Activated CD8-positive, alpha-beta memory T cell treated with anti-CD3 and anti-CD28 coated beads for 36 hours (primary cell): ENCODE measurements at regions not wholly inside any gene's neighbourhood (a gene's known extent, or its start where the extent isn't known, plus 50 kb on each side); places are given as distances from the start of the nearest gene placed in this dataset.

Source experiments
- CTCF ChIA-PET: fragments of 350-600 bp; sonication (Branson Sonifier 250); formaldehyde crosslinking; loops from one replicate; lab custom pipeline; 2021; ENCODE audit warnings: antibody characterized with exemption; lab: Charles Lee
- POLR2A ChIA-PET: fragments of 350-600 bp; sonication (Branson Sonifier 250); formaldehyde crosslinking; loops from one replicate; lab custom pipeline; 2021; ENCODE audit warnings: antibody characterized with exemption; lab: Charles Lee

DNA sequence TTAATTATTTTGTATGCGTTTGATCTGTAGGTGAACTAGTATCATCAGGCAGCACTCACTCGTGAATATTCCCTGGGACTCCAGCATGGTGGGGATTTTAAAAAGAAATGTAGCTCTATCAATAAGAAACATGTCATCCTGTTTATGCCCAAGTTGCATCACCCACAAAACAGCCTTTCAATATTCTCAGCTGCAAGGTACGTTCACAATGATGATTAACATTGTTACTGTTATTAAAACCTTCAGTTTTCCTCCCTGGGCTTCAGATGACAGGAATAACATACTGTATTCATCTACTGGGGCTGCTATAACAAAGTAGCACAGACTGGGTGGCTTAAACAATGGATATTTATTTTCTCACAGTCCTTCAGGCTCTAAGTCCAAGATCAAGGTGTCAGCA is 87.9 kb upstream of the KLHL29 start:
- CTCF ChIA-PET: interaction anchor here (1.1 kb wide), 1 partner anchor 54 kb away, joined by 3 read pairs; no protein-coding TSS in a partner anchor
- POLR2A ChIA-PET: no interaction called here

DNA sequence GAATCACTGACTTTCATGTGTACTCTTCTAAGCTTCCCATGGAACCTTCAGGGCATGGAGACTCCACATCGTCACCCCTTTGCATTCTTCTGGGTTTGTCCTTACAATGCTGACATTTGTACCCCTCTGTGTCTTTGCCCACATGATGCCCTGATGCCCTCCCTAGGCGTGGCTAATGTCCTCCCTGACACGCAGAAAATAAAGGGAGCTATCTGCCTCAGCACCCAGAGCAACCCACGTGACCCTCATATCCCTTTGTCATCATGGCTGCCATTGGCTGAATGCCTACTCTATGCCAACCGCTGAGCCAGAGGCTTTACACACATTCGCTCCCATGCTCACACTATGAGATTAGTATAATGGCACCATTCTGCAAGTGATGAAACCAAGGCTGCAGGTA is 86.4 kb upstream of the KLHL29 start:
- POLR2A ChIA-PET: no interaction called here
- CTCF ChIA-PET: no interaction called here

DNA sequence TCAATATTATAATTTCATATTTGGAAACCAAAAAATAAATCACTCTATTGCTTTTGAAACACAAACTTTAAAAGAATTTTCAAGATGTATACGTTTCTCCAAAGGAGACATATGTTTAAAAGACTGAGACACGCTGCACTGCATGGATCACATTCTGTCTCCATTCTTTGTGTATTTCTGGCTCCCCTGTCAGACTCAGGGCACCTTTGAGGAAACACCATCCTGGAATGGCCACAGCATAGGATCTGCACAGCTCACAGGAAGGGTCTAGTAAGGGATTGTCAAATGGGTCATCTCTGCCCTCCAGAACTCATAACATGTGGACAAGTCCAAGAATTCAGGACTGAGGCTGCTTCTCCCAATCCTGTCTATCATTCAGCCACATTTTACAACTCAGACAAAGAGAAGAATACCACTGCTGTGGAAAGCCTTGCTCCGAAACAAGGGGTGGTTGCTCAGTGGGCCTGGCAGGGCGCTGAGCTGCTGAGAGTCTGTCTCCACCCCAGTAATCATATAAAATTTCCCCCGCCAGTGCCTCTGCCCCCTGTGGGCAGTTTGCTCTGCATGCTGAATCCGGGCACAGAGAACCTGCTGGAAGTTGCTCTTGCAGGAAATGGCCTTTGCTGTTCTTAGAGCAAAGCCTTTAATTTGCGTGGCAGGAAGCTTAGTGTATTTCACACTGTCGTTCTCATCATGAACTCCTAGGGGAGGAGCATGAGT is 85.3 kb upstream of the KLHL29 start:
- ChIA-PET POLR2A (no interaction called here), CTCF (no interaction called here)

DNA sequence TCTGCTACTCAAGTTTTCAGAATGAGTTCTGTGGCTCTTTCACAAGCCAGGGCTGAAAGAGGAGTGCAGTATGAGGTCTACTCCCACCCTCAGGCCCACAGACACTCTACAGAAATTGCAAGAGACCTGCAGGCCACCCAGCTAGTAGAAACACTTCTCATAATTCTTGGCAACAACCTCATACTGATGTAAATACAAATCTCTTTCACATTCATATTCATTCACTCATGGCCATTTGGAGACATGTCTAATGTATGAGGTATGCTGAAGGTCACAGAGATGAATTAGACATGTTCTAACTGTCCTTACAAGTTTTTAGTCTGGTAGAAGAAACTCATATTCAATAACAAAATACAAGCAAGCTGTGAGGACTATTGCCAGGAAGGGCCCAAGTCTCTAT is 83.8 kb upstream of the KLHL29 start:
- POLR2A ChIA-PET: no interaction called here
- CTCF ChIA-PET: no interaction called here

DNA sequence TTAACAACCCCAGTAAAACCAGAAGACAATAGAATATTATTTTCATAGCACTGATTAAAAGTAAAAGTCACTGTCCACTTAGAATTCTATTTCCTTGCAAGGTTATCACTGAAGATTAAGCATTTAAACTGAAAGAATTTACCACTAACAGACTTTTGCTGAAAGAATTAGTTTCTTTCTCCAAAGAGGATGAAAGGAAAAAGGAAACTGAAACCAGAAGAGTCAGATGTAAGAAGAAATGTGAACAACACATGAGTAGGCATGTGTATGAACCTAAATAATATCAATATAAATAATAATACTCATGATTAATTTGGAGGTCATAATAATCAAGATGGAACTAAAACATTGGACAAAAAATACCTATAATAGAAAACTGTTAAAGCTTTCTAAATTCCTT is 82.4 kb upstream of the KLHL29 start:
- ChIA-PET CTCF (no interaction called here), POLR2A (no interaction called here)

DNA sequence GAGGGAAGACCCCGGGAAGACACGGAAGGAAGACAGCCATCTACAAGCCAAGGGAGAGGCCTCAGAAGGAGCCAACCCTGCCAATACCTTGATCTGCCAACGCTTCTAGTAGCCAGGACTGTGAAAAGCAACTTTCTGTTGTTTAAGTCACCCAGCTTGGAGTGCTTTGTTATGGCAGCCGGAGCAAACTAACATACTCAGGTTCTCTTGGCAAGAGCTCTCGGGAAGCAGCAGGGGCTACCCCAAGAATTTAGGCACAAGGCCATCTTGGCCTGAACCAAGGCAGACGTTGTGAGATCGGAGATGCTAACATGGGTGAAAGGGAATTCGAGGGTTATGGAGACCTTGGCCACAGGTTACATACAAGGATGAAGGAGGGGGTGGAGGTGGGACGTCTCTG is 78.6 kb upstream of the KLHL29 start:
- CTCF ChIA-PET: no interaction called here
- POLR2A ChIA-PET: no interaction called here

DNA sequence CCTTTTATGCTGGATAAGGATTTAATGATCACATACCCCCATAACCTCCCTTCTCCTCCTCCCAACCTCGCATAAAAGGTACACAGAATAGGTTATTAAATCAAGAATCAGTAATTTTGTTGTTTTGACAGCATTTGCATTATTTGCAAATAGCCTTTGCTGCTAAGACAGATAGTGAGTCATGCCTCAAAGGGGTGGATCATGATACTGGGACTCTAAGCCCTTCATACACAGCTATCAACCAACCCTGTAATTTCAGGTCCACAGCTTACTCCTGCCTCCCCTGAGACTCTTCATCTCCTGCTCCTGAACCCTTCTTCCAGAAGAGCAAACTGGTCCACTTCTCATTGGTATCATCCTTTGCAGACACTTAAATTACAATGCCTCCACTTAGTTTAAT is 73.8 kb upstream of the KLHL29 start:
- CTCF ChIA-PET: no interaction called here
- POLR2A ChIA-PET: no interaction called here

DNA sequence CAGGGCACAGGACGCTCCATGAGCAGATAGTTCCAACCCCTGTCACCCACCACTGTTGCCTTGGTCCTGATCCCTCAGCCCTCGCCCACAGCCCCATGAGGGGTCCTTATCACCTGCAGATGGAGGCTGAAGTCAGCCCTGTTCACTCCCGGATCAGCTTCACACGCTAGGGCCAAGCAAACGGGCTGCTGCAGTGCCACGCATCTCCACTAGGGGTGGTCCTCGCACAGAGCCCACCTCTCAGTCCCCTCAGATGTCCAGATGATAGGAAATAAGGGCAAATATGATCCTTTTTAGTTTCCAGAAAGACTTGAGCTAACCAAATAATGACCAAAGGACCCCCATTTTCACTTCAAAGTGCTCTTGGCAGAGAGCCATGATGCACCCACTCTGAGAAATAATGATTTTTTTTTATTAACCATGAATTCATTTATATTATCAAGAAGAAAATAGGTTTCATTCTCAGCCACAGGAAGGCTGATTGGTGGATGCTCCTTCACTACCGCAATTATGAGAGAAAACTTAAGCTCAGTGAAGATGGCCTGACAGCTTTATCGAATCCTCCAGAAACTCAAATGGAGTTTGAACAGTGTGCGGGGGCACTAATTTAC is 71.9 kb upstream of the KLHL29 start:
- POLR2A ChIA-PET: no interaction called here
- CTCF ChIA-PET: no interaction called here

DNA sequence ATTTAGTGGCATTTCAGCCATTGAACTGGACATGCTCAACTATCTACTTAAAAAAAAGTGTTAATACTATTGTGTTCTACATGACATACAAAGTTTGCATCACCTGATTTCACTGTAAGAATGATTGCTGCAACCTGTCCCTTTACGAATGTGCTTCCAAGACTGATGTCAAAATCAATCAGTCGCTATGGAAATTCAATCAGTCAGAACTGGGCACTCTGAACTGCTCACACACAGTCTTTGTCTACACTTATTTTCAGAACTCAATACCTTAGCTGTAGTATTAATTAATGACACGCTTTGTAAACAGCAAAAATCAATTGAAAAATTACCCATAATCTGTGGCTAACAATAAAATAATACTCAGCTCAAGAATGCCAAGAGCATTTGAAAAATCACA is 70.3 kb upstream of the KLHL29 start:
- ChIA-PET POLR2A (no interaction called here), CTCF (no interaction called here)

DNA sequence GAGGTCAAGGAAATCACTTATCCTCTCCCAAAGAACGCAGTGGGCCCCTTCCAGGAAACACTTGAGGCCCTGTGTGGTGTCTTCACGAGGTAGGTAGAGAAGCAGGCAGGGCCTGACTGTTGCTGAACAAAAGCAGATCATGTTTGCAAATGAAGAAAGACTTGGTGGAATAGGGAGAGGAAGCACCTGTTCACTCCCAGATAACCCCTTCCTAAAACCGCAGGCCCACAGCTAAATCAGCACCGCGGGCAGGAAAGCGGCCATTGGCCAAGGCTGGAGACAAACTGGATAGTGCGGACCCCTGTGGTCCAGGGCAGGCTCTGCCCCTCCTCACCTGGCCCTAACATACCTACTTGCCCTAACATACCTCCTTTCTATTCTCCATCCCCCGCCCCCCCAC is 64.9 kb upstream of the KLHL29 start:
- ChIA-PET CTCF (no interaction called here), POLR2A (no interaction called here)

DNA sequence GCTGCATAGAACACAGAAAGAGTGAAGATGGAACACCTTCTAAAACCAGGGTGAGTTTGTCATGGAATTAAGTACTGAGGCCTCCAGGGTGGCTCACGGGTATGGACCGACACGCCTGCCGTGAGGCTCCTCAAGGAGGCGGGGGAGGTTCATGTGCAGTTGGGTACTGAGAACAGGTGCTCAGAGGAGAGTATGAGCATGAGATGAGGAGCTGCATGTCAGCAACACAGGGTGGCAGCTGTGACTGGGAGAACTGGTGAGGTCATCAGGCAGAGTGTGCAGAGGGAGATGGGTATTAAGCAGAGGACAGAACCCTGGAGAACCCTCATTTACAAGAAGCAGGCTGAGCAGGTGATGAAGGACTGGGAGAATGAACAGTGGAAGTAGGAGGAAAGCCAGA is 63.2 kb upstream of the KLHL29 start:
- POLR2A ChIA-PET: no interaction called here
- CTCF ChIA-PET: no interaction called here

DNA sequence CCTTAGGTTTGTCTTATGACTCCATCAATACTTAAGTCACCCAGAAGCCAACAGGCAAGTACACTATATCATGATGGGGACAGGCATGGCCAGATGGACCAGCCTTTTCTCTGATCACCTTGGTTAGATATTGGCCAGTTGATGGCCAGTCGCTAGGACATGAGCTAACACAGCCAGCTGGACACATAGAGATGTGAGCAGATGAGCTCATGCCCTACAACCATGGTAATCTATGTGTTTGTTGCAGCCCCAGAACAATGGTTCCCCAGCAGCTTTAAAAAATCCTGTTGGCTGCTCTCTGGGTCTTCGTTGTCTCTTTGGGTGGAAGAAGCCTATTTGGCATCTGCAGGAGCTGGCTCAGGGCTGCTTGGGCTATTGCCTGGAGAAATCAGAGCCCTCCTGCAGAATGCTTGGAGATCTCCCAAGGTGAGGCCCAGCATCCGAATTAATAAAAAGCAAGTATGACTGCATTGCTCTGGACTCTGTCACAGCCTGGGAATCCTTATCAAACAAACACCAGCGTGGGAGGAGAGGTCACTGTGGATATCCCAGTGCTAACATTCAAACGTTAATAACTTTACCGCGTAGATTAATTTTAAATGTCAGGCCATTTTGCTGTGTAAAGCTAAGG is 62.3 kb upstream of the KLHL29 start:
- ChIA-PET CTCF (no interaction called here), POLR2A (no interaction called here)

DNA sequence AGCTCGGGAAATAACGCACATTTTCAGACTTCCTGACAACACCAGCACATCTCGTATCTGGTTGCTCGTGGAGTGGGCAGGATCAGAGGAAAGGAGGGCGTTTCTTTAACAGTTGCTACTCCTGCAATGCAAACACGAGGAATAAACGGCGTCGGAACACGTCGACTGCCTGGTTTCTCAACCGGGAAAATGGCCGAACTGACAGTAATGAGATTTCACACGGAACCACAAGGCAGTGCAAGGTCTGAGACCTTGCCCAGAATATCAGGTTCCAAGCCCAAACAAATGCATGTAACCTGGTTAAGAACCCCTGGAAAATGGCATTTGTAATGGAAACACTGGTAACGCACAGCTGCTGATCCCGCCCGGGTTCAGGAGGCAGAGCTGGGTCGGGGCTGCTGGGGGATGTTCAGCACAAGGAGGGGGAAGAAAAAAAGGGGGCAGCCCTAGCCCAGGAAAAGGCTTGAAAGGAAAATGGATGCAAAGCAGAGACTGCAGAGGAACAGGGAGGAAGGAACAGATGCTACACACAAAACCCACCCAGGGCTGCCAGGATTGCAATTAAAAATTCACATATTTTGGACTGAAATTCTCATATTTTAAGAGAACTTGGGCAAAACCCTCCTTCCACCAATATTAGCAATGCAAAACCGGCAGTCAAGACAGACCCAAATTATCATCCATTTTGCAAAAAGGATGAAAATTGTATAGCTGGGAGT is 61.6 kb upstream of the KLHL29 start:
- CTCF ChIA-PET: no interaction called here
- POLR2A ChIA-PET: no interaction called here

DNA sequence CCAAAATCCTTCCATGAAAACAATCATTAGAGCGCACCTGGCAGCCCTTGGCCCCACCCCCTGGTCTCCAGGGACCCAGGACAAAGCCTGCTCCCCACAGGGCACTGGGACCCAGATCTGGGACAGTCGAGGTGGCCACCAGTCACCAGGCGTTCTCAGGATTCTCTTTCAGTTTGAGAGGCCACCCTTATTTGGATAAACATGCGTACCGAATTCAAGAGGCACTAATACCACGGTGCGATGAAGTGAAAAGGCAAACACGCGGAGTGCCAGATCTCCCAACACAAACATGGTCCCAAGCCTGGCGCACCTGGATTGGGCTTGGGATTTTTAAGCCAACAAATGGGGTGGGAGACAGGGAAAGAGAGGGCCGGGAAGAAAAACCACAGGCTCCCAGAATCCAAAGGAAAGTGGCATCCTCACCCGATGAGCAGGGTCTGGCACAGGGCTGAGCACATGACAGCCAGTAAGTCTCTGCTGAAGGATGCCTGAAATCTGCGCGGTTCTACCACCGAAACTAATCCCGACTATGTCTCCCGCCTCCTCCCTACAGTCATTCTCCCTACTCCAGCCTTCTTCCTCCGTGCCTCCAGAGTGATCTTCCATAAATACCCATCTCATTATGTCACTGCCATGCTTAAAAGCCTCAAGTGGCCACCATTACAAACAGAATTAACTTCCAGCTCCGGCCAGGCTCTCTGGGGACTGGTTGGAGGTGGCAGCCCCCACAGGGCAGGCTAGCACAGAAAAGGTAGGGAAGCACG is 60.9 kb upstream of the KLHL29 start:
- POLR2A ChIA-PET: no interaction called here
- CTCF ChIA-PET: no interaction called here

DNA sequence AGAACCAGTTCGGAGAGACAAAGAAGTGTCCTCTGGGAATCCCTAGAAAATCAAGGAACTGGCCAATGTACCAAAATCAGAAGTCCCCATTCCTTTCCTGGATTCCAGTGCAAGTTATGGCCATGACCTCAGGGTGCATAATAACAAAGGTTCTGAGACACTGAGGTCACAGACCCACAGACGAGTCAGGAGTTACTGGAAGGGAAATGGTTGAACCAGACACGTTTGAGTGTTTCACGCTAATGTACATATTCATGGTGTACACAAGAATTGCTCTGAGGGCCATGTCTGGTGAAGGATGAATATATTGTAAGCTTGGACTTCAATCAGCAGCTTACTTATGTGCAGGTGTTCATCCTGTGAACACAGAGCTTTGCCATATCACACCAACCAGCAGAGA is 58.6 kb upstream of the KLHL29 start:
- CTCF ChIA-PET: no interaction called here
- POLR2A ChIA-PET: no interaction called here

DNA sequence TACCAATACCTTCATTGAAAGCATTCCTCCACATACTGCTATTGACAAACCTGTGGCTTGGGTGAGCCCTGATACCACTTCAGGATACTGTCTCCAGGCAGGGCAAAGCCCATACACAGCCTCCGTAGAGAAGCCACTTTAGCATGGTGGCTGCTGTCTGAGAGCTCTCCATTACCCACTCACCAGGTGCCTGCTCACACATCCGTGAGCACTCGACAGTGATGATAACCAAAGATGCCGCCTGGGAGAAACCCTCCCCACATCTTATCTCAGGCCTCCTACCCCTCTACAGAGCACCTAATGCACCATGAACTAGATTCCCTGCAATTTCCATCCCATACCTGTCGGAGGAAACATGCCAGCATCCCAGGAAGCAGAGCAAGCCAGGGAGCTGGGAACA is 57.6 kb upstream of the KLHL29 start:
- ChIA-PET POLR2A (no interaction called here), CTCF (no interaction called here)

DNA sequence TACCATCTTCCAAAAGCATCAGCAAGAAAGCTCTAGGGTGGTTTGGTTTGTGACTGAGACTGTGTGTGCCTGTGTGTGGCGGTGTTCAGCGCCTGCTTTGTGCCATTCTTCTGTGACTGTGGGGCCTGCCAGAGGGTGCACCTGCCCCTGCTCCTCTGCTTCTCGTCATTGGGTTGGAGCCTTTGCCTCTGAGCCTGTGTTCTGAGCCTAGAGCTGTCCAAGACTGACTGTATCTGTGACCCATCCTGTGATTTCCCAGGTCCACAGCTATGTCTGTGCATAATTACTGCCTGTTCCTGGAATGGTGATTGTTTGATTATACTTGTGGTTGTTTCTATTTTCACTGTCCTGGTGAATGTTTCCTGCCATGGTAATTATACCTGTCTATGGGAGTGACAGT is 57.1 kb upstream of the KLHL29 start:
- POLR2A ChIA-PET: no interaction called here
- CTCF ChIA-PET: no interaction called here

DNA sequence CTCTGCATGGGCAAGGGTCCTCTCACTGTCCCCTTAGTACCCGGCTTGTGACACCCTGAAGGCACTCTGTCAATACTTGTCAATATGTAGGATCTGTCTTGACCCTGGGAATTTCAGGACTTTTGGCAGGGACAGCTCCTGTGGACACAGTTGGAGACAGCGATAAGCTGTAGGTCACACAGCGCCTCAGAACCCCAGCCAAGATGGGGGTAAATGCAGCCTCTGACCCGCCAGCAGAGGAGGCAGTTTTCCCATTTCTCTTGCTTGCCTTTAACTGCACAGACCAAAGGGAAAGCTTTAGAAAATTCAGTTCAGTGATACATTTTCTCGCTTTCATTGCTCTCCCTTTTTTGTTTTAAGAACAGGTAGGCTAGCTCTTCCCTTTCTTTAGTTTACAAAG is 54.8 kb upstream of the KLHL29 start:
- ChIA-PET POLR2A (interaction anchor here (0.6 kb wide), 1 partner anchor 275 kb away, joined by 6 read pairs; no protein-coding TSS in a partner anchor), CTCF (no interaction called here)
